ENCODE measurements at regions not wholly inside any gene's neighbourhood (a gene's known extent, or its start where the extent isn't known, plus 50 kb on each side); places are given as distances from the start of the nearest gene placed in this dataset.

DNA sequence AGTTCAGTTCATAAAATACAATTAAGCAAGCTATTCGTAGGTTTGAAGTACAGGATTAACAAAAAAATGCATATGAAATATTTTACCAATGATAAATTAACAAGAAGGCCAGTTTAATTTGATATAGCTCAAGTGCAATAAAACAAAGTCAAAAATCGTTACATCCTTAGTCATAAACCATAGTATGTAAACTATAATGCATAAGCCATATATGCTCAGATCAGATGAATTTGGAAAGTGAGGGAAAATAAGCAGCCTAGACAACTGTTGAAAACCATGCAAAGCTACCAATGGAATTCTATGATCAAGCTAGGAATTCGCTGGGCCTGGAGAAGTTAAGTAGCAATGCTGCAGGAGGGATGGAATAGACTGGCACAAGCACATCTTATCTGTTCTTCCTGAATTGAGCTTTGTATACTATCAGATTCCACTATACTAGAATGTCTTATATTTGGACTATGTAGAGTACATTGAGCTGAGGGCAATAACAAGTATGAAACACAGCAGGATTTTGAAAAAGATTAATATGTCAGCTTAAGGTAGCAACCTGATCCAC, 682.0 kb downstream of the IRS1 start:
- H3K4me3 ChIP-seq (replicated peaks; ENCODE audit: low read depth, low read length): no peak overlapping the region
- DNase-seq (ENCODE audit: low read depth): no peak
- TF ChIP-seq, protein P1, sequence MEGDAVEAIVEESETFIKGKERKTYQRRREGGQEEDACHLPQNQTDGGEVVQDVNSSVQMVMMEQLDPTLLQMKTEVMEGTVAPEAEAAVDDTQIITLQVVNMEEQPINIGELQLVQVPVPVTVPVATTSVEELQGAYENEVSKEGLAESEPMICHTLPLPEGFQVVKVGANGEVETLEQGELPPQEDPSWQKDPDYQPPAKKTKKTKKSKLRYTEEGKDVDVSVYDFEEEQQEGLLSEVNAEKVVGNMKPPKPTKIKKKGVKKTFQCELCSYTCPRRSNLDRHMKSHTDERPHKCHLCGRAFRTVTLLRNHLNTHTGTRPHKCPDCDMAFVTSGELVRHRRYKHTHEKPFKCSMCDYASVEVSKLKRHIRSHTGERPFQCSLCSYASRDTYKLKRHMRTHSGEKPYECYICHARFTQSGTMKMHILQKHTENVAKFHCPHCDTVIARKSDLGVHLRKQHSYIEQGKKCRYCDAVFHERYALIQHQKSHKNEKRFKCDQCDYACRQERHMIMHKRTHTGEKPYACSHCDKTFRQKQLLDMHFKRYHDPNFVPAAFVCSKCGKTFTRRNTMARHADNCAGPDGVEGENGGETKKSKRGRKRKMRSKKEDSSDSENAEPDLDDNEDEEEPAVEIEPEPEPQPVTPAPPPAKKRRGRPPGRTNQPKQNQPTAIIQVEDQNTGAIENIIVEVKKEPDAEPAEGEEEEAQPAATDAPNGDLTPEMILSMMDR (IDR thresholded peaks at IDR 0.05; ENCODE audit: low read length, missing control alignments): no peak

DNA sequence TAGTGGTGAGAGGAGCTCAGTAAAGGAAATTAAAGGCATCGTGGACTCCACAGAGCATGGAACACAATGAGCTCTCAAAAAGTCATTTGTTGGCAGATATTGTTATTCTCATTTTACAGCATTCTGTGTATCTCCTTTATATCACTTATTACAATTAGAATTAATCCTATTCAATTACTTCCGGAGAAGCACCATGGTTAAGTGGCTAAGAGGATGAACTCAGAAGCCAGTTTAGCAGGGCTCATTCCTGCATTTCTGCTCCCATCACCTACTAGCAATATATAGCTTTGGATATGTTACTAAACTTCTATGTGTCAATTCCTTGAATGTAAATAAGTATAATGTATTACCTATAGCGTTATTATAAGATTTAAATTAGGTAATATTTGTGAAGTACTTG, 683.3 kb downstream of the IRS1 start:
- DNase-seq (ENCODE audit: low read depth): no peak
- no peak overlapping the region for H3K4me3 ChIP-seq (replicated peaks; ENCODE audit: low read depth, low read length)
- TF ChIP-seq, protein P1 (IDR thresholded peaks at IDR 0.05; ENCODE audit: low read length, missing control alignments): no peak

DNA sequence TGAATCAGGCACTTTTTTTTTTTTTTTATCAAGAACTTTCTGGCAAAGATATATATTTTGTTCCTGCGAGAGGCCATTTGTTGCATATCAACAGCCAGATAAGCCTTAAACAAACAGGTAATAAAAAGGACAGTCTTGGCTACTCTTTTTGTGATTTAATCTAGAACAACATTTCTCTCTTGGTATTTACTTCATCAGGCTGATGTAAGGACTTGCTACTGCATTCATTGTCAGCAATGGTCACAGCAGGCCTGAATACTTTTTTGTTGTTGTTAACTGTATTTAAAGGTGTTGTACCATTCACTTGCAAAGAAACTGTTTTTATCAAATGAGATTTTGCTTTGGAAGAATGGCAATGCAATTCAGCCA, 683.8 kb downstream of the IRS1 start:
- no peak overlapping the region for H3K4me3 ChIP-seq (replicated peaks; ENCODE audit: low read depth, low read length)
- peak; percentile 42 for DNase-seq (ENCODE audit: low read depth)
- TF ChIP-seq, protein P1 (IDR thresholded peaks at IDR 0.05; ENCODE audit: low read length, missing control alignments): no peak

DNA sequence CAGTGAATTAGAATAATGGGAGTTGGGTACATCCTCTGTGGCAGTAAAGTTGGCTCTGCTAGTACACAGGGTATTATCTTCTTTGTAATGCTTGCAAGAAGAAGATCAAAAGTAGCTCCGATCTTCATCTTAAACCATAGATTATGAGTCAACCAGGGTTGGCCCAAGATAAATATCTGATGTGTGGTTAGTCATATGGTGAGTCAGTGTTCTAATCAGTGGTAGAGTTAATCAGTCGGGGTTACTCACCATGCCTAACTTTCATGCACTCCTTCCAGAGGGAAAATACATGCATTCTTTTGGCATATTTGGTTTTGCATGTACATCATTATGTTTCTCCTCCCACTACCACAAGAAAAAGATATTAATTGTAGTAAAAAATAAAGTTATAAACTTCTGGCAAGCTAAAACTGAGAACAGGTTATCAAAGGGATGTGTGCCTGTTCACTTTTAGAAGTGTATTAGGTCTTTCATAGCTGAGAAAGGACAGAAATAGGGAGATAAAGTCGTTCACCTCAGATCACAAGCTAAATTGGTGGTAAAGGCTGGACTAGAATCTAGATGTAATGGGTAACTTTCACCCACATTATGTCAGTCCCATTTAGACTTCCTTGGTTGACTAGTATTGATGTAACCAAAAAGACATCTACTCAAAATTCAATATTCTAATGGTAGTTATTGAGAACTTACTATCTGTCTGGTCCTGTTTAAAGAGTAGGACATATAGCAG, 684.4 kb downstream of the IRS1 start:
- peak; percentile 88 for DNase-seq (ENCODE audit: low read depth)
- no peak overlapping the region for H3K4me3 ChIP-seq (replicated peaks; ENCODE audit: low read depth, low read length)
- TF ChIP-seq, protein P1 (IDR thresholded peaks at IDR 0.05; ENCODE audit: low read length, missing control alignments): no peak

DNA sequence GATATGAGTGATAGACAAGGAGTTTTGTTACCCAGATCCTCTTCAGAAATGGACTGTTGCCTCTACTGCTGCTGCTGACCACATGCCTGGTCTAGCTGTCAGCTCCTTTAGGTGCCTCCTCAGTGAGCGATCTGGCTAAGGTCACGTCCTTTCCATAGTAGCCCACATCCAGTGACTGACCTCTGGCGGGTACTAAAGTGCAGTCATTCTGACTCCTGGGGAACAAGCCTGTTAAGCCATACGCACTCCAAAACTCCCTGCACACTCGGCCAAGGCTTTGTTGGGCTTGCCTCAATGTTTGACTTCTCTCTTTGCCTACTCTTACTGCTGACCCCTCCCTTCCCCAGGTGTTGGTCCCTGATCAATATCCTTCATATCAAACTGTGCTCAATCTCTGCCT, 685.2 kb downstream of the IRS1 start:
- TF ChIP-seq, protein P1 (IDR thresholded peaks at IDR 0.05; ENCODE audit: low read length, missing control alignments): no peak
- H3K4me3 ChIP-seq (replicated peaks; ENCODE audit: low read depth, low read length): no peak overlapping the region

DNA sequence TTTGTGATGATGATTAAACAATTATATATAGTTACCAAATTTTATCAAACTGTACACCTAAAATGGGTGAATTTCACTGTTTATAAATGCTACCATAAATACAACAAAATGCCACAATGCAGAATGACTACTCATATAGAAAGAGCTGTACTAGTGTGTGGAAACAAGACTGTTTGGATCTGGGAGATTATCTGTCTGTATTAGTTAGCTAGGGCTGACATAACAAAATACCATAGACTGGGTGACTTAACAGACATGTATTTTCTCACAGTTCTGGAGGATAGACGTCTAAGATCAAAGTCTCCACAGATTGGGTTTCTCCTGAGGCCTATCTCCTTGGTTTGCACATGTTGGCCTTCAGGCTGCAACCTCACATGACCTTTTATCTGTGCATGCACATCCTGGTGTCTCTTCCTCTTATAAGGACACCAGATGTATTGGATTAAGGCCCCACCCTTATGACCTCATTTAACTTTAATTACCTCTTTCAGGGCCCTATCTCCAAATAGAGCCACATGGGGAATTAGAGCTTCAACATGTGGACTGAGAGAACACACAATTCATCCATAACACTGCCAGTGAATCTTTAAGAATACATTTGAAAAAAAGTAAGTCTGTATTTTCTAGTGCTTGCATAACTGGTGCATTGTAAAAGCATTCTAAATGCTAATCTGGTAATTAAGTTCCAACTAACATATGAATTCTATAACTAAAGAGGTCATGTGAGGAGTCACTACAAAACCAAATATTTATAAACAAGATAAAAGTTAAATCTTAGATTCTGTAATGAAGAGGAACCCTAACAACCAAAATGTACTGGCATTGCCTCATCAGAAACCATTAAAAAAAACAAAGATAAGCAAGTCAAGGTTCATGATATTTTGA, 699.6 kb downstream of the NYAP2 start:
- no peak for DNase-seq (ENCODE audit: low read depth)
- H3K4me3 ChIP-seq (replicated peaks; ENCODE audit: low read depth, low read length): no peak overlapping the region
- TF ChIP-seq, protein P1 (IDR thresholded peaks at IDR 0.05; ENCODE audit: low read length, missing control alignments): no peak

More for the DNA sequence above, 685.2 kb downstream of the IRS1 start:
- DNase-seq (ENCODE audit: low read depth): peak; percentile 24

Measured in fibroblast of pulmonary artery (primary cell).